ENCODE measurements at regions not wholly inside any gene's neighbourhood (a gene's known extent, or its start where the extent isn't known, plus 50 kb on each side); places are given as distances from the start of the nearest gene placed in this dataset.

GRCh38 chr1:198903621-198904020, 264.8 kb downstream of the PTPRC start:
- 71% methylated on average over 3 of the region's 3 CpGs for WGBS
- Histone ChIP-seq H3K4me3 (no peak overlapping the region), H3K27ac (replicated peaks in 1 of 4) (no peak overlapping the region), H3K4me1 (peaks cover 0 to 7% (median 3%) of the 10 kb centered on the region in 4 donors), H3K27me3 (no peaks in the 10 kb centered on the region), H3K36me3 (peaks cover 0 to 14% (median 6%) of the 10 kb centered on the region in 4 donors), H3K9me3 (no peaks in the 10 kb centered on the region)
- TF ChIP-seq, protein P1, sequence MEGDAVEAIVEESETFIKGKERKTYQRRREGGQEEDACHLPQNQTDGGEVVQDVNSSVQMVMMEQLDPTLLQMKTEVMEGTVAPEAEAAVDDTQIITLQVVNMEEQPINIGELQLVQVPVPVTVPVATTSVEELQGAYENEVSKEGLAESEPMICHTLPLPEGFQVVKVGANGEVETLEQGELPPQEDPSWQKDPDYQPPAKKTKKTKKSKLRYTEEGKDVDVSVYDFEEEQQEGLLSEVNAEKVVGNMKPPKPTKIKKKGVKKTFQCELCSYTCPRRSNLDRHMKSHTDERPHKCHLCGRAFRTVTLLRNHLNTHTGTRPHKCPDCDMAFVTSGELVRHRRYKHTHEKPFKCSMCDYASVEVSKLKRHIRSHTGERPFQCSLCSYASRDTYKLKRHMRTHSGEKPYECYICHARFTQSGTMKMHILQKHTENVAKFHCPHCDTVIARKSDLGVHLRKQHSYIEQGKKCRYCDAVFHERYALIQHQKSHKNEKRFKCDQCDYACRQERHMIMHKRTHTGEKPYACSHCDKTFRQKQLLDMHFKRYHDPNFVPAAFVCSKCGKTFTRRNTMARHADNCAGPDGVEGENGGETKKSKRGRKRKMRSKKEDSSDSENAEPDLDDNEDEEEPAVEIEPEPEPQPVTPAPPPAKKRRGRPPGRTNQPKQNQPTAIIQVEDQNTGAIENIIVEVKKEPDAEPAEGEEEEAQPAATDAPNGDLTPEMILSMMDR (IDR thresholded peaks at IDR 0.05) = no peak
- TF ChIP-seq POLR2A (IDR thresholded peaks at IDR 0.05; ENCODE audit: low read depth) (no peak), POLR2AphosphoS5 (IDR thresholded peaks at IDR 0.05) (no peak), EP300 (IDR thresholded peaks at IDR 0.05) (no peak)
- no peak for DNase-seq (ENCODE audit: extremely low spot score)
- intact Hi-C loops (cut with DNase I) = no loop called here

DNA sequence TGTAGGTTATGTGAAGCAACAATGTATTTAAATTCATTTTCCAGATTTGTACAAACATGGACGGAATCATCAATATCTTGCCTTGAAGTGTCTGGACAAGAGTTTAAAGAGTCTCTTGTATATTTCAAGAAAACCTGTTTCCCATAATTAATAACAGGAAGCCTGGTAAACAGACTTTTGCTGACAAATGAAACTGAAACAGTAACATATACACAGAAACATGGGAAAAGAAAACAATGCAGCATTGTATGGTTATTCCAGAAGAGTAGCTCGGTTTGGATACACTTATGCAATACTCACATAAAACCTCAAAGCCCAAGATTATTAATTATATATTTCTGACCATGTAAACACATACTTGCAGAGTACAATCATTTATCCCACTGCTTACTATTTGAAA, 265.5 kb downstream of the PTPRC start:
- Histone ChIP-seq H3K4me1 (peaks cover 0 to 7% (median 3%) of the 10 kb centered on the region in 4 donors), H3K27ac (replicated peaks in 1 of 4) (no peak overlapping the region), H3K4me3 (no peak overlapping the region), H3K9me3 (no peaks in the 10 kb centered on the region), H3K27me3 (no peaks in the 10 kb centered on the region), H3K36me3 (peaks cover 0 to 11% (median 5%) of the 10 kb centered on the region in 4 donors)
- intact Hi-C loops (cut with DNase I) = no loop called here
- no peak for DNase-seq (ENCODE audit: extremely low spot score)
- TF ChIP-seq POLR2AphosphoS5 (IDR thresholded peaks at IDR 0.05) (no peak), POLR2A (IDR thresholded peaks at IDR 0.05; ENCODE audit: low read depth) (no peak), EP300 (IDR thresholded peaks at IDR 0.05) (no peak)
- TF ChIP-seq, protein P1 (IDR thresholded peaks at IDR 0.05) = no peak
- 73% methylated on average over 2 of the region's 2 CpGs for WGBS

- Histone ChIP-seq H3K4me3 (no peak overlapping the region), H3K36me3 (no peaks in the 10 kb centered on the region), H3K9me3 (no peaks in the 10 kb centered on the region), H3K27ac (replicated peaks in 1 of 4) (no peak overlapping the region), H3K27me3 (no peaks in the 10 kb centered on the region), H3K4me1 (peaks cover 0 to 7% (median 3%) of the 10 kb centered on the region in 4 donors)
- 87% methylated on average over 4 of the region's 4 CpGs for WGBS
- TF ChIP-seq, protein P1 (IDR thresholded peaks at IDR 0.05) = no peak
- TF ChIP-seq EP300 (IDR thresholded peaks at IDR 0.05) = no peak
- no peak for TF ChIP-seq POLR2A (IDR thresholded peaks at IDR 0.05; ENCODE audit: low read depth)
- no peak for TF ChIP-seq POLR2AphosphoS5 (IDR thresholded peaks at IDR 0.05)
- intact Hi-C loops (cut with DNase I) = no loop called here
- no peak for DNase-seq (ENCODE audit: extremely low spot score)
Measured at GRCh38 chr1:198906739-198907422, 268.0 kb downstream of the PTPRC start.

GRCh38 chr1:198907423-198907746, 268.5 kb downstream of the PTPRC start:
- no peak overlapping the region for H3K27ac ChIP-seq (replicated peaks in 1 of 4)
- no peak overlapping the region for H3K4me3 ChIP-seq
- H3K27me3 ChIP-seq = no peaks in the 10 kb centered on the region
- peaks cover 0 to 7% (median 3%) of the 10 kb centered on the region in 4 donors for H3K4me1 ChIP-seq
- TF ChIP-seq, protein P1 (IDR thresholded peaks at IDR 0.05) = peak in 1 of 3 experiments; percentile 20
- TF ChIP-seq POLR2AphosphoS5 (IDR thresholded peaks at IDR 0.05) = no peak
- intact Hi-C loops (cut with DNase I) = no loop called here
- no peak for DNase-seq (ENCODE audit: extremely low spot score)
- WGBS = 87% methylated on average over 3 of the region's 3 CpGs
- H3K36me3 ChIP-seq = no peaks in the 10 kb centered on the region
- no peaks in the 10 kb centered on the region for H3K9me3 ChIP-seq

- 91% methylated on average over 3 of the region's 3 CpGs for WGBS
- Histone ChIP-seq H3K27ac (replicated peaks in 1 of 4) (no peak overlapping the region), H3K4me1 (peaks cover 0 to 7% (median 0%) of the 10 kb centered on the region in 4 donors), H3K36me3 (no peaks in the 10 kb centered on the region), H3K4me3 (no peak overlapping the region), H3K27me3 (no peaks in the 10 kb centered on the region), H3K9me3 (no peaks in the 10 kb centered on the region)
- no peak for DNase-seq (ENCODE audit: extremely low spot score)
- intact Hi-C loops (cut with DNase I) = no loop called here
- TF ChIP-seq POLR2A (IDR thresholded peaks at IDR 0.05; ENCODE audit: low read depth) (no peak), POLR2AphosphoS5 (IDR thresholded peaks at IDR 0.05) (no peak), EP300 (IDR thresholded peaks at IDR 0.05) (no peak)
- TF ChIP-seq, protein P1 (IDR thresholded peaks at IDR 0.05) = no peak
Measured at GRCh38 chr1:198908995-198909394, 270.2 kb downstream of the PTPRC start.
